ENCODE measurements at regions not wholly inside any gene's neighbourhood (a gene's known extent, or its start where the extent isn't known, plus 50 kb on each side); places are given as distances from the start of the nearest gene placed in this dataset.

GRCh38 chr15:45849136-45849535 lies 214.3 kb downstream of the SQOR start:
- TF ChIP-seq POLR2A (IDR thresholded peaks at IDR 0.05; ENCODE audit: low read depth, low read length): no peak
- TF ChIP-seq TAF1 (IDR thresholded peaks at IDR 0.05; ENCODE audit: low read depth, low read length): no peak
- no peak for TF ChIP-seq POLR2AphosphoS5 (IDR thresholded peaks at IDR 0.05; ENCODE audit: low read depth, low read length)
- no peak for TF ChIP-seq PAX5 (IDR thresholded peaks at IDR 0.05; ENCODE audit: insufficient read depth, low read length, severe bottlenecking)
- no peak for TF ChIP-seq SPI1 (IDR thresholded peaks at IDR 0.05; ENCODE audit: low read depth, low read length)
